OCI-LY7 (cell line): ENCODE measurements at regions not wholly inside any gene's neighbourhood (a gene's known extent, or its start where the extent isn't known, plus 50 kb on each side); places are given as distances from the start of the nearest gene placed in this dataset.

Source experiments
- BruUV-seq: library from RNA; stranded (reverse); fragments of 400-500 nt; replicated peaks from 2 replicates; lab custom pipeline; 2021; lab: Mats Ljungman, UMichigan
- CTCF ChIA-PET: fragments of 300-600 bp; sonication (Branson Sonifier 250); formaldehyde crosslinking; loops from one replicate; lab custom pipeline; 2022; ENCODE audit warnings: antibody characterized with exemption; ENCODE audit not compliant: unreplicated experiment; lab: Charles Lee
- POLR2A ChIA-PET: fragments of 300-600 bp; sonication (Branson Sonifier 250); formaldehyde crosslinking; loops from one replicate; lab custom pipeline; 2022; ENCODE audit warnings: antibody characterized with exemption; lab: Charles Lee
- DNase-seq: peaks from one replicate; pipeline ENCODE4 v3.0.0-alpha.2; 2015; ENCODE audit warnings: low spot score
- H2AFZ ChIP-seq: fragments of 200-600 bp; sonication (generic), shearing (Covaris generic); 2 replicates; pipeline ENCODE4 v1.6.1; 2014; ENCODE audit warnings: mild to moderate bottlenecking, antibody characterized with exemption, low read length, moderate library complexity
- H3K27ac ChIP-seq: fragments of 200-600 bp; sonication (generic); 2 replicates; pipeline ENCODE4 v1.5.1; 2014; ENCODE audit warnings: mixed run types, low read depth, mild to moderate bottlenecking, moderate library complexity, low read length, inconsistent platforms; ENCODE audit not compliant: poor library complexity, severe bottlenecking
- H3K36me3 ChIP-seq: fragments of 200-600 bp; sonication (generic); 2 replicates; pipeline ENCODE4 v1.6.1; 2014; ENCODE audit warnings: mild to moderate bottlenecking, antibody characterized with exemption, low read length, moderate library complexity, mixed read lengths; ENCODE audit not compliant: insufficient read depth
- H3K4me1 ChIP-seq: fragments of 200-600 bp; sonication (generic); 2 replicates; pipeline ENCODE4 v1.5.1; 2014; ENCODE audit warnings: mild to moderate bottlenecking, low read length; ENCODE audit not compliant: insufficient read depth, poor library complexity, severe bottlenecking
- H3K4me2 ChIP-seq: fragments of 200-600 bp; sonication (generic); 2 replicates; pipeline ENCODE4 v1.6.1; 2014; ENCODE audit warnings: mild to moderate bottlenecking, low read length
- H3K4me3 ChIP-seq: fragments of 200-600 bp; sonication (generic); 2 replicates; pipeline ENCODE4 v1.5.1; 2014; ENCODE audit warnings: mild to moderate bottlenecking, low read depth, low read length; ENCODE audit not compliant: poor library complexity, severe bottlenecking
- H3K79me2 ChIP-seq: fragments of 200-600 bp; sonication (generic); 2 replicates; pipeline ENCODE4 v1.6.1; 2016; ENCODE audit warnings: low read depth, mild to moderate bottlenecking, low read length, moderate library complexity, mixed read lengths; ENCODE audit not compliant: insufficient read depth
- H3K9me2 ChIP-seq: fragments of 200-600 bp; sonication (generic); 2 replicates; pipeline ENCODE4 v1.6.1; 2016; ENCODE audit warnings: mild to moderate bottlenecking, low read length, mixed read lengths; ENCODE audit not compliant: insufficient read depth
- H3K9me3 ChIP-seq: fragments of 200-600 bp; sonication (generic); 2 replicates; pipeline ENCODE4 v1.6.1; 2014; ENCODE audit warnings: mild to moderate bottlenecking, mixed run types, low read length, mixed read lengths
- H4K20me1 ChIP-seq: fragments of 200-600 bp; sonication (generic); 2 replicates; pipeline ENCODE4 v1.6.1; 2014; ENCODE audit warnings: mild to moderate bottlenecking, antibody characterized with exemption, low read length, moderate library complexity, mixed read lengths; ENCODE audit not compliant: insufficient read depth
- EZH2phosphoT487 ChIP-seq: fragments of 200-600 bp; sonication (generic); IDR thresholded peaks from 2 replicates; pipeline ENCODE4 v1.6.1; 2018; ENCODE audit warnings: low read depth, borderline replicate concordance, mild to moderate bottlenecking, mixed run types, antibody characterized with exemption, low read length, moderate library complexity, mixed read lengths
- intact Hi-C: fragments of 100-400 bp; cut with micrococcal nuclease; formaldehyde crosslinking; loops from one replicate; pipeline ENCODE4 v1.10.0; 2022; ENCODE audit not compliant: unreplicated experiment
- TF ChIP-seq, protein P1 (sequence below): fragments of 200-600 bp; sonication (generic); conservative IDR thresholded peaks from 2 replicates; pipeline ENCODE4 v1.5.1; 2014; ENCODE audit warnings: mild to moderate bottlenecking, antibody characterized with exemption, low read length, moderate library complexity, mixed read lengths

- Histone ChIP-seq H3K36me3 (no peaks in the 10 kb centered on the region), H3K4me3 (no peak overlapping the region), H3K27ac (no peak overlapping the region), H3K9me2 (no peaks in the 10 kb centered on the region), H3K4me2 (no peak overlapping the region), H2AFZ (no peak overlapping the region), H3K4me1 (no peaks in the 10 kb centered on the region), H3K79me2 (no peaks in the 10 kb centered on the region), H4K20me1 (no peaks in the 10 kb centered on the region), H3K9me3 (no peaks in the 10 kb centered on the region)
- TF ChIP-seq EZH2phosphoT487 = no peak
- TF ChIP-seq, protein P1, sequence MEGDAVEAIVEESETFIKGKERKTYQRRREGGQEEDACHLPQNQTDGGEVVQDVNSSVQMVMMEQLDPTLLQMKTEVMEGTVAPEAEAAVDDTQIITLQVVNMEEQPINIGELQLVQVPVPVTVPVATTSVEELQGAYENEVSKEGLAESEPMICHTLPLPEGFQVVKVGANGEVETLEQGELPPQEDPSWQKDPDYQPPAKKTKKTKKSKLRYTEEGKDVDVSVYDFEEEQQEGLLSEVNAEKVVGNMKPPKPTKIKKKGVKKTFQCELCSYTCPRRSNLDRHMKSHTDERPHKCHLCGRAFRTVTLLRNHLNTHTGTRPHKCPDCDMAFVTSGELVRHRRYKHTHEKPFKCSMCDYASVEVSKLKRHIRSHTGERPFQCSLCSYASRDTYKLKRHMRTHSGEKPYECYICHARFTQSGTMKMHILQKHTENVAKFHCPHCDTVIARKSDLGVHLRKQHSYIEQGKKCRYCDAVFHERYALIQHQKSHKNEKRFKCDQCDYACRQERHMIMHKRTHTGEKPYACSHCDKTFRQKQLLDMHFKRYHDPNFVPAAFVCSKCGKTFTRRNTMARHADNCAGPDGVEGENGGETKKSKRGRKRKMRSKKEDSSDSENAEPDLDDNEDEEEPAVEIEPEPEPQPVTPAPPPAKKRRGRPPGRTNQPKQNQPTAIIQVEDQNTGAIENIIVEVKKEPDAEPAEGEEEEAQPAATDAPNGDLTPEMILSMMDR = no peak
- ChIA-PET CTCF (no interaction called here), POLR2A (no interaction called here)
- BruUV-seq = no TSS peak
- intact Hi-C loops = no loop called here
- no peak for DNase-seq
Observed at GRCh38 chr6:1080453-1081337, 231.2 kb upstream of the FOXQ1 start.

DNA sequence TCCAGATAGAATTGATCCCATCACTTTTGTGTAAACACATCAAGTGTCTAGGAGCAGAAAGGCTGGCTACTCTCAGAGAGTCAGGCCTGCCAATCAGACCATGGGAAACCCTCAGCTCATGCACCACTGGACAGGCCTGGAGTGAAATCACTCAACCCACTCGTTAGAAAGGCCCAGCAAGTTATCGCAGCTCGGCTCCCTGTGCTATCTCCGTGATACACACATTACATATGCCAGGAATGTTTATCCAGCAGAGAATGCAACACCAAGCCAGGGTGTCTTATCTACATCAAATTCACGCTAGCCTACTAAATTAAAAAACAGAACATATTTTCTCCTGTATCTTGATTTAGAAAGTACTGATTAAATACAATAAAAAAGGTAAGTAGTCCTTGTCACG lies 232.4 kb upstream of the FOXQ1 start:
- Histone ChIP-seq H3K36me3 (no peaks in the 10 kb centered on the region), H3K4me2 (no peak overlapping the region), H4K20me1 (no peaks in the 10 kb centered on the region), H3K9me2 (no peaks in the 10 kb centered on the region), H2AFZ (no peak overlapping the region), H3K4me1 (no peaks in the 10 kb centered on the region), H3K27ac (no peak overlapping the region), H3K4me3 (no peak overlapping the region), H3K9me3 (no peaks in the 10 kb centered on the region), H3K79me2 (no peaks in the 10 kb centered on the region)
- ChIA-PET CTCF (no interaction called here), POLR2A (no interaction called here)
- intact Hi-C loops = no loop called here
- no peak for DNase-seq
- TF ChIP-seq EZH2phosphoT487 = no peak
- BruUV-seq = no TSS peak

GRCh38 chr6:1077478-1078416 lies 234.2 kb upstream of the FOXQ1 start:
- Histone ChIP-seq H2AFZ (no peak overlapping the region), H3K9me2 (no peaks in the 10 kb centered on the region), H3K4me2 (no peak overlapping the region), H3K36me3 (no peaks in the 10 kb centered on the region), H3K9me3 (no peaks in the 10 kb centered on the region), H3K4me1 (no peaks in the 10 kb centered on the region), H3K4me3 (no peak overlapping the region), H3K79me2 (no peaks in the 10 kb centered on the region), H4K20me1 (no peaks in the 10 kb centered on the region), H3K27ac (no peak overlapping the region)
- DNase-seq = no peak
- ChIA-PET POLR2A (interaction anchor here (0.9 kb wide), 1 partner anchor 35 kb away, joined by 4 read pairs; no protein-coding TSS in a partner anchor), CTCF (no interaction called here)
- TF ChIP-seq, protein P1 = no peak
- intact Hi-C loops = no loop called here
- no TSS peak for BruUV-seq
